ENCODE measurements at regions not wholly inside any gene's neighbourhood (a gene's known extent, or its start where the extent isn't known, plus 50 kb on each side); places are given as distances from the start of the nearest gene placed in this dataset.

GRCh38 chr7:118843456-118843855 lies 619.0 kb downstream of the ANKRD7 start:
- Histone ChIP-seq H3K27me3 (replicated peaks; ENCODE audit: control insufficient read depth, insufficient read depth, low read length) (no peaks in the 10 kb centered on the region), H3K36me3 (ENCODE audit: control insufficient read depth, insufficient read depth, low read length) (no peaks in the 10 kb centered on the region), H3K9me3 (no peaks in the 10 kb centered on the region), H3K4me1 (no peaks in the 10 kb centered on the region), H3K4me3 (ENCODE audit: low read depth, low read length) (no peak overlapping the region)
- BruUV-seq (replicated peaks), result no TSS peak
- H3K9me3 Mint-ChIP-seq (ENCODE audit: unreplicated experiment), result no peaks in the 10 kb centered on the region
- ChIA-PET POLR2A (no interaction called here), CTCF (no interaction called here)
- no peaks in the 10 kb centered on the region for H3K27me3 Mint-ChIP-seq (ENCODE audit: insufficient read depth, unreplicated experiment)
- H3K27ac Mint-ChIP-seq (ENCODE audit: unreplicated experiment), result no peak overlapping the region
- H3K36me3 Mint-ChIP-seq (ENCODE audit: insufficient read depth, unreplicated experiment), result no peaks in the 10 kb centered on the region
- intact Hi-C loops (cut with micrococcal nuclease; ENCODE audit: unreplicated experiment), result no loop called here
- no peak for TF ChIP-seq CTCF (IDR thresholded peaks at IDR 0.05; ENCODE audit: insufficient read depth in 1 of 2, low read depth in 1 of 2, low read length in 1 of 2, severe bottlenecking in 1 of 2, unreplicated experiment in 1 of 2)
- no peaks in the 10 kb centered on the region for H3K4me1 Mint-ChIP-seq (ENCODE audit: low read depth, unreplicated experiment)
- no peak for DNase-seq
- H3K4me3 Mint-ChIP-seq (ENCODE audit: unreplicated experiment), result no peak overlapping the region

GRCh38 chr7:118844748-118845147 lies 620.2 kb downstream of the ANKRD7 start:
- Mint-ChIP-seq H3K4me1 (ENCODE audit: low read depth, unreplicated experiment) (no peaks in the 10 kb centered on the region), H3K9me3 (ENCODE audit: unreplicated experiment) (no peaks in the 10 kb centered on the region), H3K27ac (ENCODE audit: unreplicated experiment) (no peak overlapping the region), H3K4me3 (ENCODE audit: unreplicated experiment) (no peak overlapping the region), H3K36me3 (ENCODE audit: insufficient read depth, unreplicated experiment) (no peaks in the 10 kb centered on the region), H3K27me3 (ENCODE audit: insufficient read depth, unreplicated experiment) (no peaks in the 10 kb centered on the region)
- TF ChIP-seq CTCF (IDR thresholded peaks at IDR 0.05; ENCODE audit: insufficient read depth in 1 of 2, low read depth in 1 of 2, low read length in 1 of 2, severe bottlenecking in 1 of 2, unreplicated experiment in 1 of 2), result no peak
- DNase-seq, result no peak
- no peaks in the 10 kb centered on the region for H3K4me1 ChIP-seq
- ChIA-PET CTCF (no interaction called here), POLR2A (no interaction called here)
- H3K9me3 ChIP-seq, result no peaks in the 10 kb centered on the region
- no peaks in the 10 kb centered on the region for H3K27me3 ChIP-seq (replicated peaks; ENCODE audit: control insufficient read depth, insufficient read depth, low read length)
- no TSS peak for BruUV-seq (replicated peaks)
- intact Hi-C loops (cut with micrococcal nuclease; ENCODE audit: unreplicated experiment), result no loop called here
- no peaks in the 10 kb centered on the region for H3K36me3 ChIP-seq (ENCODE audit: control insufficient read depth, insufficient read depth, low read length)
- no peak overlapping the region for H3K4me3 ChIP-seq (ENCODE audit: low read depth, low read length)

GRCh38 chr7:118845791-118846190 lies 621.3 kb downstream of the ANKRD7 start:
- Mint-ChIP-seq H3K27ac (ENCODE audit: unreplicated experiment) (no peak overlapping the region), H3K4me3 (ENCODE audit: unreplicated experiment) (no peak overlapping the region), H3K9me3 (ENCODE audit: unreplicated experiment) (no peaks in the 10 kb centered on the region), H3K27me3 (ENCODE audit: insufficient read depth, unreplicated experiment) (no peaks in the 10 kb centered on the region), H3K4me1 (ENCODE audit: low read depth, unreplicated experiment) (no peaks in the 10 kb centered on the region), H3K36me3 (ENCODE audit: insufficient read depth, unreplicated experiment) (no peaks in the 10 kb centered on the region)
- DNase-seq, result no peak
- no peak for TF ChIP-seq CTCF (IDR thresholded peaks at IDR 0.05; ENCODE audit: insufficient read depth in 1 of 2, low read depth in 1 of 2, low read length in 1 of 2, severe bottlenecking in 1 of 2, unreplicated experiment in 1 of 2)
- Histone ChIP-seq H3K27me3 (replicated peaks; ENCODE audit: control insufficient read depth, insufficient read depth, low read length) (no peaks in the 10 kb centered on the region), H3K4me1 (no peaks in the 10 kb centered on the region), H3K4me3 (ENCODE audit: low read depth, low read length) (no peak overlapping the region), H3K36me3 (ENCODE audit: control insufficient read depth, insufficient read depth, low read length) (no peaks in the 10 kb centered on the region), H3K9me3 (no peaks in the 10 kb centered on the region)
- POLR2A ChIA-PET, result no interaction called here
- CTCF ChIA-PET, result no interaction called here
- intact Hi-C loops (cut with micrococcal nuclease; ENCODE audit: unreplicated experiment), result no loop called here
- BruUV-seq (replicated peaks), result no TSS peak

Data from Caco-2 (cell line).